Activated CD4-positive, CD25-positive, alpha-beta regulatory T cell treated with anti-CD3 and anti-CD28 coated beads, Interleukin-2, amount 50 U/mL, for 24 hours (primary cell): ENCODE measurements at regions not wholly inside any gene's neighbourhood (a gene's known extent, or its start where the extent isn't known, plus 50 kb on each side); places are given as distances from the start of the nearest gene placed in this dataset.
"Not testable (repeated sequence)": the region's sequence is repeated elsewhere in the genome, so short reads cannot be mapped to it uniquely, and the experiment has no call there.

Source experiments
- ATAC-seq, 2 donors: fragments of 150-1000 bp; cut with Tn5 transposase; one replicate each; pipeline ENCODE4 v1.10.0; 2021; ENCODE audit warnings: mild to moderate bottlenecking in 1 of 2, moderate library complexity in 1 of 2

GRCh38 chr20:33908336-33908735, 85.4 kb upstream of the RALY start:
- ATAC-seq = no peak

GRCh38 chr20:33908868-33909267, 84.8 kb upstream of the RALY start:
- ATAC-seq = no peak

GRCh38 chr20:33909331-33909921, 84.3 kb upstream of the RALY start:
- no peak for ATAC-seq

GRCh38 chr20:33910056-33910455, 83.7 kb upstream of the RALY start:
- no peak for ATAC-seq

GRCh38 chr20:33910529-33911327, 83.0 kb upstream of the RALY start:
- ATAC-seq = no peak

- ATAC-seq = peak; percentile 86 to 91
Observed at GRCh38 chr20:33914919-33915318, 78.8 kb upstream of the RALY start.

- peak; percentile 52 to 63 for ATAC-seq
Observed at GRCh38 chr20:33915726-33916331, 77.9 kb upstream of the RALY start.

- no peak for ATAC-seq
Observed at GRCh38 chr20:33916768-33917167, 76.9 kb upstream of the RALY start.

- ATAC-seq = no peak
Observed at GRCh38 chr20:33917831-33918525, 75.7 kb upstream of the RALY start.

GRCh38 chr20:33918662-33919061, 75.0 kb upstream of the RALY start:
- no peak for ATAC-seq

GRCh38 chr20:33919653-33920052, 74.1 kb upstream of the RALY start:
- ATAC-seq = no peak

- ATAC-seq = no peak
Observed at GRCh38 chr20:33922224-33922623, 71.5 kb upstream of the RALY start.

- no peak for ATAC-seq
Observed at GRCh38 chr20:33923740-33924139, 70.0 kb upstream of the RALY start.

- ATAC-seq = no peak
Observed at GRCh38 chr20:33925867-33926266, 67.8 kb upstream of the RALY start.

GRCh38 chr20:33926425-33926824, 67.3 kb upstream of the RALY start:
- ATAC-seq = no peak

GRCh38 chr20:33927724-33928123, 66.0 kb upstream of the RALY start:
- no peak for ATAC-seq

- ATAC-seq = no peak
Observed at GRCh38 chr20:33929917-33930316, 63.8 kb upstream of the RALY start.

GRCh38 chr20:33933469-33933909, 60.2 kb upstream of the RALY start:
- ATAC-seq = peak in 1 of 2 donors; percentile 67

GRCh38 chr20:33936656-33937055, 57.1 kb upstream of the RALY start:
- no peak for ATAC-seq

GRCh38 chr20:33939031-33939430, 54.7 kb upstream of the RALY start:
- not testable (repeated sequence) for ATAC-seq

GRCh38 chr20:33940666-33941065, 53.0 kb upstream of the RALY start:
- ATAC-seq = no peak
